Fibroblast of lung (primary cell): ENCODE measurements at regions not wholly inside any gene's neighbourhood (a gene's known extent, or its start where the extent isn't known, plus 50 kb on each side); places are given as distances from the start of the nearest gene placed in this dataset.

Experiments
- DNase-seq, 2 donors: peaks; one replicate each; pipeline versions ENCODE4 v3.0.0 to v3.0.0-alpha.2; 2010; ENCODE audit warnings: low read depth in 2 of 2
- H2AFZ ChIP-seq: 2 replicates; pipeline ENCODE4 v1.5.1; 2012; ENCODE audit warnings: low read length, control low read depth, inconsistent platforms
- H3K27ac ChIP-seq: 2 replicates; pipeline ENCODE4 v1.5.1; 2011; ENCODE audit warnings: low read length, control low read depth; ENCODE audit not compliant: insufficient read depth
- H3K27me3 ChIP-seq: 2 replicates; pipeline ENCODE4 v1.5.1; 2011; ENCODE audit warnings: mild to moderate bottlenecking, low read length; ENCODE audit not compliant: control insufficient read depth, insufficient read depth
- H3K36me3 ChIP-seq: 2 replicates; pipeline ENCODE4 v1.5.1; 2011; ENCODE audit warnings: low read length; ENCODE audit not compliant: control insufficient read depth, insufficient read depth
- H3K4me1 ChIP-seq: 2 replicates; pipeline ENCODE4 v1.5.1; 2011; ENCODE audit warnings: low read length; ENCODE audit not compliant: control insufficient read depth, insufficient read depth; ENCODE audit errors: extremely low read depth
- H3K4me2 ChIP-seq: 2 replicates; pipeline ENCODE4 v1.5.1; 2011; ENCODE audit warnings: low read length, control low read depth; ENCODE audit not compliant: insufficient read depth; ENCODE audit errors: extremely low read depth
- H3K4me3 ChIP-seq, 4 experiments: fragments of 200-600 bp in 1 of 4; sonication (generic) in 1 of 4; replicated peaks in 1 of 4; 2 replicates each; pipeline ENCODE4 v1.5.1; 2011 to 2016; ENCODE audit warnings: low read length in 4 of 4, low read depth in 3 of 4, mild to moderate bottlenecking in 3 of 4, control low read depth in 2 of 4, inconsistent platforms in 1 of 4, mixed read lengths in 1 of 4; ENCODE audit not compliant: insufficient read depth in 1 of 4; ENCODE audit errors: control extremely low read depth in 1 of 4
- H3K79me2 ChIP-seq: 2 replicates; pipeline ENCODE4 v1.5.1; 2012; ENCODE audit warnings: mild to moderate bottlenecking, low read length, inconsistent platforms; ENCODE audit not compliant: control insufficient read depth, insufficient read depth
- H3K9ac ChIP-seq: 2 replicates; pipeline ENCODE4 v1.5.1; 2011; ENCODE audit warnings: mild to moderate bottlenecking, low read length, control low read depth; ENCODE audit not compliant: insufficient read depth
- H3K9me3 ChIP-seq: 2 replicates; pipeline ENCODE4 v1.5.1; 2012; ENCODE audit warnings: low read depth, low read length; ENCODE audit not compliant: control insufficient read depth, insufficient read depth
- H4K20me1 ChIP-seq: 2 replicates; pipeline ENCODE4 v1.5.1; 2011; ENCODE audit warnings: low read length; ENCODE audit not compliant: control insufficient read depth, insufficient read depth; ENCODE audit errors: extremely low read depth
- EZH2 ChIP-seq: IDR thresholded peaks from 2 replicates; pipeline ENCODE4 v1.5.1; 2012; ENCODE audit warnings: low read length, control low read depth, mild to moderate bottlenecking; ENCODE audit errors: missing control alignments
- TF ChIP-seq, protein P1 (sequence below), 2 donors: IDR thresholded peaks in 1 of 2; conservative IDR thresholded peaks in 1 of 2; 1 replicate in 1 of 2; 2 replicates in 1 of 2; pipeline ENCODE4 v1.5.1; 2011 to 2012; ENCODE audit warnings: low read length in 2 of 2, control low read depth in 1 of 2, inconsistent platforms in 1 of 2, low read depth in 1 of 2, mild to moderate bottlenecking in 1 of 2

DNA sequence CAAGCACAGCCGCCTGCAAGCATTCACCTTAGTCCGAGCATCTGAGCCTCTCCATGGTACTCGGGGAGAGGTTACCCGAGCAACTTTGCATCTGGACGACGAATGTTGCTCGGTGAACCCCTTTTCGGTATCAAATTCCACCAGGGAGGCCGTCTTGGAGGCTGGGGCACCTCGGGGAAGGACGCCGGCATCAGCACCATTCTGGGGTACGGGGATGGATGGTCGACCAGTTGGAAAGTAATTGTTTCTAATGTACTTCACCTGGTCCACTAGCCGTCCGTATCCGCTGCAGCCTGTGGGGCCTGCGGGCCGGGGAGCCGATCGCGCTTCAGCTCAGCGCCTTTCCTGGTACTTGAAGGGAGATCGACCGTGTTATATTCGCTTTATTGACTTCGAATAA, 161.7 kb upstream of the RTL1 start:
- TF ChIP-seq, protein P1, sequence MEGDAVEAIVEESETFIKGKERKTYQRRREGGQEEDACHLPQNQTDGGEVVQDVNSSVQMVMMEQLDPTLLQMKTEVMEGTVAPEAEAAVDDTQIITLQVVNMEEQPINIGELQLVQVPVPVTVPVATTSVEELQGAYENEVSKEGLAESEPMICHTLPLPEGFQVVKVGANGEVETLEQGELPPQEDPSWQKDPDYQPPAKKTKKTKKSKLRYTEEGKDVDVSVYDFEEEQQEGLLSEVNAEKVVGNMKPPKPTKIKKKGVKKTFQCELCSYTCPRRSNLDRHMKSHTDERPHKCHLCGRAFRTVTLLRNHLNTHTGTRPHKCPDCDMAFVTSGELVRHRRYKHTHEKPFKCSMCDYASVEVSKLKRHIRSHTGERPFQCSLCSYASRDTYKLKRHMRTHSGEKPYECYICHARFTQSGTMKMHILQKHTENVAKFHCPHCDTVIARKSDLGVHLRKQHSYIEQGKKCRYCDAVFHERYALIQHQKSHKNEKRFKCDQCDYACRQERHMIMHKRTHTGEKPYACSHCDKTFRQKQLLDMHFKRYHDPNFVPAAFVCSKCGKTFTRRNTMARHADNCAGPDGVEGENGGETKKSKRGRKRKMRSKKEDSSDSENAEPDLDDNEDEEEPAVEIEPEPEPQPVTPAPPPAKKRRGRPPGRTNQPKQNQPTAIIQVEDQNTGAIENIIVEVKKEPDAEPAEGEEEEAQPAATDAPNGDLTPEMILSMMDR (conservative IDR thresholded peaks at IDR 0.05 in 1 of 2, IDR thresholded peaks at IDR 0.05 in 1 of 2; ENCODE audit: low read depth in 1 of 2, low read length in 2 of 2): no peak
- no peak for TF ChIP-seq EZH2
- no peak for DNase-seq
- H3K9me3 ChIP-seq: no peaks in the 10 kb centered on the region

GRCh38 chr14:101065696-101066694, 162.5 kb upstream of the RTL1 start:
- Histone ChIP-seq H3K36me3 (peaks cover 13% of the 10 kb centered on the region), H2AFZ (no peak overlapping the region), H3K4me2 (no peak overlapping the region), H3K4me3 (no peak overlapping the region), H3K9ac (no peak overlapping the region), H3K27ac (no peak overlapping the region), H3K27me3 (no peaks in the 10 kb centered on the region), H3K9me3 (no peaks in the 10 kb centered on the region), H3K4me1 (no peaks in the 10 kb centered on the region), H4K20me1 (no peaks in the 10 kb centered on the region), H3K79me2 (no peaks in the 10 kb centered on the region)
- DNase-seq: no peak
- TF ChIP-seq, protein P1 (conservative IDR thresholded peaks at IDR 0.05 in 1 of 2, IDR thresholded peaks at IDR 0.05 in 1 of 2; ENCODE audit: low read depth in 1 of 2, low read length in 2 of 2): no peak
- no peak for TF ChIP-seq EZH2

More for the DNA sequence above, 161.7 kb upstream of the RTL1 start:
- Histone ChIP-seq H2AFZ (no peak overlapping the region), H3K9ac (no peak overlapping the region), H3K36me3 (peaks cover 12% of the 10 kb centered on the region), H4K20me1 (no peaks in the 10 kb centered on the region), H3K27ac (no peak overlapping the region), H3K79me2 (no peaks in the 10 kb centered on the region), H3K4me2 (no peak overlapping the region), H3K27me3 (no peaks in the 10 kb centered on the region), H3K4me3 (no peak overlapping the region), H3K4me1 (no peaks in the 10 kb centered on the region)

DNA sequence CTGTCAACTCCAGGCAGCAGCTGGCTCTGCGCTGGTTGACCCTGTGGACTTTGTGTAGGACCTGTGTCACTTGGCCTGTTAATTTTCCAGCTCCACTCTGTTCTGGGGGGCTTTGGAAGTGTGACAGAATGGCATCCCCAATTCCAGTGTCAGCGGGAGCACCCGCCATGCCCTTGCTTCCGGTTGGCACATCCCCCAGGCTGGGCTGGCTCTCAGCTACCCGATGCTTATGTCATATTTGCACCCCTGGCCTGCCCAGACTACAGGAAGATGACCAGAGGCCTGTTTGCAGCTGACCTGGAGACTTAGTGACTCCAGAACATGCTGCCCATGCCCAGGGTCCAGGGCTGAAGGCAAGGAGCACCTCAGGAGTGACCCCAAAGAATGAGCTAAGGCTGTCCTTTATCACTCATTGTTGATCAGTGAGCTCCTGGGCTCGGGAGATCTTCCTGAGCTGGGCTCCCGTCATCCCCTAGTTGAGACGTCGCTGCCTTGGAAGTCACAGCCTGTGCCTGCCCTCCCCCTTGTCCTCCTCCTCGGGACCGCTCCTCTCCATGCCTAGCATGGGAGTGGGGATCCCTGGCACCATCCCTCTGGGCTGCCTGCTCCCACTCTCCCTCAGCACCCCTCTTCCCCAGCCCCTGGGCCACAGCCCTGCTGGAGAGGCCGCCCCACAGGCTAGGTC, 163.4 kb upstream of the RTL1 start:
- H3K27ac ChIP-seq: no peak overlapping the region
- H3K9ac ChIP-seq: no peak overlapping the region
- no peak overlapping the region for H3K4me3 ChIP-seq
- H4K20me1 ChIP-seq: no peaks in the 10 kb centered on the region
- H3K36me3 ChIP-seq: peaks cover 14% of the 10 kb centered on the region
- no peak for TF ChIP-seq EZH2
- TF ChIP-seq, protein P1 (conservative IDR thresholded peaks at IDR 0.05 in 1 of 2, IDR thresholded peaks at IDR 0.05 in 1 of 2; ENCODE audit: low read depth in 1 of 2, low read length in 2 of 2): no peak
- no peaks in the 10 kb centered on the region for H3K27me3 ChIP-seq
- H3K4me1 ChIP-seq: no peaks in the 10 kb centered on the region
- no peaks in the 10 kb centered on the region for H3K9me3 ChIP-seq
- no peak overlapping the region for H2AFZ ChIP-seq
- H3K79me2 ChIP-seq: no peaks in the 10 kb centered on the region
- DNase-seq: no peak
- no peak overlapping the region for H3K4me2 ChIP-seq
